AG08395 (cell line): ENCODE measurements at regions not wholly inside any gene's neighbourhood (a gene's known extent, or its start where the extent isn't known, plus 50 kb on each side); places are given as distances from the start of the nearest gene placed in this dataset.
"Not testable (repeated sequence)": the region's sequence is repeated elsewhere in the genome, so short reads cannot be mapped to it uniquely, and the experiment has no call there.

ENCODE experiments used
- DNase-seq: peaks from one replicate; pipeline ENCODE4 v3.0.0; 2012; ENCODE audit warnings: mixed read lengths, low spot score

DNA sequence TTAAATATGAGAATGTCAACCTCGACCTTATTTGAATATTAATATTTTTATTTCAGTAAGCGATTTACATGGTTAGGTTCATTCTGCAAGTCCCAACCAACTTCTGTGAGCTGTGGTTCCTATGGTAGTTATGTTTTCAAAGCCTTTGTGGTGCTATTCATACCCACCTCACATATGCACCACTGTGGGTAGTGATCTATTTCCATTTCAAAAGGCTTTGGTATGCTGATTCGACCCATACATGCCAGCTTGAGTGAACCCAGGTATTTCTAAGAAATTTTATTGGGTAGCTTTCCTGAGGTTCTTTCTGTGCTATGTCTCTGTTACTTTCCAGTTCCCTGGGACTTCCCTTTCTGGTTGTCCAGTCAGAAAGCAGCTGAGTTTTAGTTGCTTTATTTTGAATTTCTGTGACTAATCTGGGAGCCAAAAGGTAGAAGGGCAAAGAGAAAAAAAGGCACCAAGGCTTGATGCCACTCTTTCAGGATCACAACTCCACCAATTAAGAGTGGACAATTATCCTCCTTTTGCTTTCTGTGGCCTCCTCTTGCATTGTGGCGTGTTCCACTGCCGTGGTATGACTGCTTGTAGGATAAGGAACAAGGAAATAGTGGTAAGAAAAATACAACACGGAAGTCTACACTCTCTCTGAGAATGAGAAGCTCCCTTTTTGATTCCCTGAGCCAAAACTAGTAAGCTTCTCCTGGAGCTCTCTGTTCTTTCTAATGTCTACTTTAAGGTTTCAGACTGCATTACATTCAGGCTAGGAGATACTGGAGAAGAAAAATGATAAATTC lies 729.1 kb downstream of the NOVA1 start:
- no peak for DNase-seq

DNA sequence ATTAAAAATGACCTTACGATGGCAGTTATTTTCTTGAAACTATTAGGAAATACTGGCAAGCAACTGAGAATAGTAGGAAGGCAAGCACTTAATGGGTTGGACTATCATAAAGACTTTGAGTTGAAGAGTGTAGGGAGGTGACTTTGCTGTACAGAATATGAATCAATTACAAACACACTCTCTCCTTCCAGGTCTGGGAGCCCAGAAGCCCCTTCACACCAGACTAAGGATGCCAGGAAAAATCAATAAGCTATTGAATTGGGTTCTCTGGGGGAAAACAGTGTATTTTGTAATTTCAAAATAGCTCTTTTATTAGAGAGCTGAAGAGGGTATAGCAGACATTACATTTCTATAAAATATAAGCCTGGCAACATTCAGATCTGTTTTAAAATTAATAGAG lies 736.4 kb downstream of the NOVA1 start:
- DNase-seq, result no peak

DNA sequence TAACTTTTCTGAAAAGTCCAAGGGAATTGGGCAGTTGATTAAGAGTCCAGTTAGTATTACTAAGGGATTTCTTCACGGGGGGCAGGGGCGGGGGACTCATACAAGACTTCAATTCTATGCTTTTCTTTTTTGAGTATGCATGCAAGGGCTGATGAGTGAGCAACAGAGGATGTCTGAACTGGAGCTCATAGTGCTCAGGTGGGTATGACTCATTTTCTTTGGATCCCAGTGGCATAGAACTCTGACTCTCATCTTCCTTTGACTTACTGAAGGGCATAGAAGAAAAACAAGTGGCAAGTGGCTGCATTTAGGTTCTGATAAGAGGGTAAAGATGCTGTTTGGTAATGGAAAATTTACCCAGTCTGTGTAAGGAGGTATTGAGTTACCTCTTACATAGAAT lies 749.2 kb downstream of the NOVA1 start:
- no peak for DNase-seq

DNA sequence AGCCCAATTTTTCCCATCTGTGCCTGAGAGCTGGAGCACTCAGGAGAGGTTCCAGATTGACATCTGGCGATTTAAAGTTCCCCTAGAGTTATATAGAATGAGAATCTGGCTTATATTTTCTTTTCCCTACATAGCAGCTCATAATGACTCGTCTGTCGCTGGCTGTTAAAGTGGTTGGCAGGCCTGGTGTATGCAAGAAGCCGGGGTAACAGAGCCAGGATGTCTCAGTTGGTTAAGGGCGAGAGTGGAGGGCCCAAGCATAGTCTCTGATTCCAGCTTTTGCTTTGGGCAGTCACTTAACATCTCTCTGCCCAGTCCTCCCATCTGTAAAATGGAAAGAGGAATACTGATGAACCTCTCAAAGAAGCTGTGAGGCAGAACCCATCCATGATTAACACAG lies 751.6 kb downstream of the NOVA1 start:
- no peak for DNase-seq

DNA sequence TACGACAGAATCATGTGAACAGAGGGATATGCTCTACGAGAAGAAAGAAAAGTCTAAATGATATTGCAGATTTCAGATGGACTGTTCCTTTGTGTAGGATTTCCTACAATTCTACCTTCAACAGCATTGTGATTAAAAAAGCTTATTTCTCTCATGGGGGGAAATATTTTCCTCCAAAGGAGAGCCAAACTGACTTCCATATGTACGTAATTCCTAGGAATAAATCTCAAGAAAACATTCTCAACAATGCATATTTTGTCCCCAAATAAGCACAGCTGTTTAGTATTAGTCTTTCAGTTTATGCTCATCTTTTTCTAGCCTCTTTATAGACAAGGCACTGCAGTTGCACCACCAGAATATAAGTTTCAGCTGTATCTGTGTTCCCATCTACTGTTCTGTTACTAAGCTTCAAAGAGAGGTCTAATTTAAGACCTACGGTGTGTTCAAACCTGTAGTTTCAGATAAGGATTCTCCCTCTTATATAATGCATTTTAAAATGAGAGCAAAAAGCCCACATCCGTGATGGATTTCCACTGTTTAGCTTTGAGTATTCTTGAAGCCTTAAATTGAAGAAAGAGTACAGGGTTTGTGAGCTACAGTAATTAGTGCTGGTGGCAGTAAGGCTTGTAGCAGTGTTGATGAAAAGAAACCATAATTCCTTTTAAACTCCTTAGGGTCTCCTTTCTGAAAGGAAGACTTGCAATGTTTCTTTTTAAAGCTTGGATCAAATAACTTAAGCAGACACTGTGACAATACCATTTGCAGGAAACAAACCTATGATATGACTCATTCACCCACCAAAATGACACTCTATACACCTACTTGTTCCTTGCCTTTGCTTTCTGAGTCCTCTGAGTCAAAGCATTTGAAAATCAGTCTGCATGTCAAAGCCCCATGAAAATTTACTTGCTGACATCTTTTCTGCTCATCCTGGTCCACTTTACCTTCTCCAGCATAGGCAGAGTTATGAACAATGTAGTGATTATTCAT lies 754.1 kb downstream of the NOVA1 start:
- no peak for DNase-seq

DNA sequence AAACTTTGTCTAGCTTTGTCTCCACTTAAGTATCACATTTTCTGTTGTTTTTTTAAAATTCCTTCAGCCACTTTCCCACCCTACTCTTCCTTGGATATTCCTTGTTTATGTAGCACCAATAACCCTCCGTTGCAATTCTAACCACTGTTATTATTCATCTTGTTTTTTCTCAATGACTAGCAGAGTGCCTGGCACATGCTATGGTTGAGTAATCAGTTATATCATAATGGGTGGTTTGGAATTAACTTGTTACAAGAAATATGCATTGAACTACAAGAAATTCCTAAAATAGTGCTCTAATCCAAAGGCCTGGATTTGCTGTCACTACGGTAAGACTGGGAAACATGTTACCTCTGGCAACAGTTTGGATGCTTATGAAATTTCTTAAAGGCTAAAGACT lies 756.6 kb downstream of the NOVA1 start:
- DNase-seq, result no peak

DNA sequence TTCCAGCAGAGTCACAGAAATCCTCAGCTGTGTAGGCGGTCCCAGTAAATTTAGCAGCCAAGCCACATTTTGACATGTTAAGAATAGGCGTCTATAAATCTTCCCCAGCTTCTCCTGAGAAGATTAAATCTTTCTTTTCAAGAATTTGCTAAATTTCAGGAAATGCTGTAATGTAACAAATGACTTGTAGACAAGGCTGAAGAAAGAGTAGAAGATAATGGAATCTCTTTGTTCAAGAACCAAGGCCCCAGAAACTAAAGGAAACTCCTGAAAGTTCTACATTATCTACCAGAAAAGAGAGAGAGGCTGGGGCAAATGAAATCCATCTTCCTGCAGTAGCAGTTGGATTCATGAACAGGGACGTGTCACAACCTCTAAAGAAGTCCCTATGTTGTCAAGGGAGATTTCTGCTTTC lies 760.3 kb downstream of the NOVA1 start:
- no peak for DNase-seq

DNA sequence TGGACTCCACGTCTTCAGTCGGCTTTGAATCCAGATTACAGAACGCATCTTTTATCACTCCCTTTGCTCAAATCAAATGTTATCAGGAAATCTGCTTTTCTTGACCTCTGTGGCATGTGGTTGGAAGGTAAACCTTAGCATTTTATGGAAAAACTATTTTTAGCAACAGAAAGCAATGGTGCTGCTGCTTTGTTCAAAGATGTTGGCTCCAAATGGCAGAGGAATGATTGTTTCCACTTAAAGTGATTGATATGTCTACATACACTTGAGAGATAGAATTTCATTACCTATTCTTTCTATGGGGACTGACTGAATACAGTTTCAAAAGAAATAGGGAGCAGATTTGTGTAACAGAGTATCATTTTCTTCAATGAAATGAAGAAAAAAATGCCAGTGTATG lies 761.2 kb downstream of the NOVA1 start:
- no peak for DNase-seq

DNA sequence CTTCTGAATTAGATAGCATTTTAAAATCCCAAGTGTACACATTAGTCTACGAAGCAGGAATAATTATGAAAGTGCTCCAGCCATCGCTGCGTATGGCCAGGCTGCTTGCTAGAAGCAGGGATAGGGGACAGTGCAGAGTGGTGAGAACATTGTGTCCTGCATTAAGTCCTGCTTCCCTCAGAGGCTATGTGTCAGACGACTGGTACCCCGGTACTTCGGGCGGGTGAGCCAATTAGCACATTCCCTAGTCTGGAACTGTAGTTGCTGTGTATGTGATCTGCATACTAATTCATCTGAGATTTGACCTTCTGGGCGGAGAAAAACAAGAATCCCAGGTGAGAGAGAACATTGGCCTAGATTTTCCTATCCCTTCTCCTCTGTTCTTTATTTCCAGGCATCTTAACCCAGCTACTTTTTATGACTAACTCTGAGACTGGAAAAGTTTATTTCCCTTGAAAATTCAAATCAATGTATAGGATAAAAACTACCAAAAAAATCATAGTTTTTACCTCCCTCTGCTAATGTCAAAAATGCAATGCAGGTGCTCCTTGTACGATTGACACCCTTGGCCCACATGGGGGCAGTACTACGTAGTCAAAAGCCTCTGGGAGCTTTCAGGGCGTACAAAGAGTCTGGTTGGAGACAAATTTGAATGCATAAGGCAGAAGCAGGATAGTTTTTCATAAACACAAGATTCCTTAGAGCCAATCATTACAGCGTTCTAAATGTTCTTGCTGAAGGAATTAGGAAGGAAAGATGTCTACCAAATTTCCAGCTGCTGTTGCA lies 764.3 kb downstream of the NOVA1 start:
- no peak for DNase-seq

DNA sequence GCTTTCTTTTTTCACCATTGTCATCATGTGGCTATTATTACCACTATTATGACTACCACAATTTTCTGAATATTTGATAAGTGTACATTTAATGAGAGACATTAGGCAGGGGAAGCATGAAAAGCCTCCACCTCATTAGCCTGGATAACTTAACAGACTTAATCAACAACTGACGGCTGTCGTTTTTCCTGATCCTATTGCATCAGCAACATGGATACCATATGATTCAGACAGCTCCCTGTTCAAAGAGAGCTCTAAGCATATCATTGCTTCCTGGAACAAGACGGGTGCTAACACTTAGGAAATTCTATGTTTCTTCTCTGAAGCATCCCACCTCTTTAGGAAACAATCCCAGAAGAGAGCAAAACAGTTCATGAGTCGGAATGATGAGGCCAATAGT lies 765.2 kb downstream of the NOVA1 start:
- DNase-seq, result no peak

DNA sequence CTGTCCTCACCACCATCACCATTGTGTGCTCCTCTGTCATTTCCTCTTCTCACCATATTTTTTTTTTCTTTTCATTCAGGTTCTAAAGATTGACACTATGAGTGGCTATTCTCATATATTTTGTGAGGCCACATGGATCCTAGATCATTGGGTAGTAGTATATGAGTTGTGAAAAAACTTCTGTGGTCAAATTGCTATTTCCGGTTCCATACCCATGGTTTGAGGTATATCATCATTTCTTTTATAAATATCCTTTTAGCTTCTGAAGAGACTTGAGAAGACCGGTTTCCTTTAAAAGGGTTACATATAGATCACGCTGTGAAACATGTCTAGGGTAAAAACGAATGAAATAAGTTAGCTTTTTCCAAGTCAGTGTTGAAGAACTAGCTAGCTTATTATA lies 769.3 kb downstream of the NOVA1 start:
- no peak for DNase-seq

DNA sequence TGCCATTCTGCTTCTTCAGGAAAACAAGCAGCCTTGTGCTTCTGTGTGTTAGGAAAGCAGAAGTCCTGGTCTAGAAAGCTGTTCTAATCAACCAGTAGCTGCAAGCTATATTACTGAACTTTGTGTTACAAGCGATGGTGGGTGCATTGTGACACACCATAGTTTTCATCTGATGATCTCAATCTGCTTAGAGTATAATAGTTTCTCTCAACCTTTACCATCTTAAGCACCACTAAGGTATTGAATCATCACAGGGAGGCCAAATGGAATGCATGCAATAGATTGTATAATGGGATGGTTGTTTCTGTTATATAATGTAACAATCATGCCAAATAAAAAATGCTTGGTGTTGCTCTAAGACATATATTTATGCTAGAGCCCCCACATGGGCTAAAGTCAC lies 771.7 kb downstream of the NOVA1 start:
- DNase-seq, result no peak

DNA sequence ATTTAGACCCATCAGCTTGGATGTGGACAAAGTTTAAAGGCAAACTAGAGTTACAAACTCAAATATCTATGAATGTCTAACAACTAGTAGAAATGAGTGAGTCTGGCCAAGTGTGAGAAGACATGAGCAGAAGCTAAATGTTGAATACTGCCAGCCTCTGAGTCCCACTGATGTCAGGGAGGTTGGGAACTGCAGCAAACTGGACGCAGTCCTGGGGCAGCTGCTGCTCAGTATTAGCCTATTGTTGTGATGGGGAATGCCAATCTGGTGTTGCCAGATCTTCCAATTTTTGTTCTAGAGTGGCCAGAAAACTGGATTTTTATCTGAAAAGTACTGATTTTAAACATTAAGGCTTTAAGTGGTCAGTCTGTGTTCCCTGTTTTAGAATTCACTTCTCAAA lies 770.4 kb upstream of the STXBP6 start:
- DNase-seq, result no peak

DNA sequence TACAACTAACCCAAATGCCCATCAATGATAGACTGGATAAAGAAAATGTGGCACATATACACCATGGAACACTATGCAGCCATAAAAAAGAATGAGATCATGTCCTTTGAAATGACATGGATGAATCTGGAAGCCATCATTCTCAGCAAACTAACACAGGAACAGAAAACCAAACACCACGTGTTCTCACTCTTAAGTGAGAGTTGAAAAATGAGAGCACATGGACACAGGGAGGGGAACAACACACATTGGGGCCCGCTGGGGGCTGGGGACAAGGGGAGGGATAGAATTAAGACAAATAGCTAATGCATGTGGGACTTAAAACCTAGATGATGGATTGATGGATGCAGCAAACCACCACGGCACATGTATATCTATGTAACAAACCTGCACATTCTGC lies 764.7 kb upstream of the STXBP6 start:
- DNase-seq, result not testable (repeated sequence)

DNA sequence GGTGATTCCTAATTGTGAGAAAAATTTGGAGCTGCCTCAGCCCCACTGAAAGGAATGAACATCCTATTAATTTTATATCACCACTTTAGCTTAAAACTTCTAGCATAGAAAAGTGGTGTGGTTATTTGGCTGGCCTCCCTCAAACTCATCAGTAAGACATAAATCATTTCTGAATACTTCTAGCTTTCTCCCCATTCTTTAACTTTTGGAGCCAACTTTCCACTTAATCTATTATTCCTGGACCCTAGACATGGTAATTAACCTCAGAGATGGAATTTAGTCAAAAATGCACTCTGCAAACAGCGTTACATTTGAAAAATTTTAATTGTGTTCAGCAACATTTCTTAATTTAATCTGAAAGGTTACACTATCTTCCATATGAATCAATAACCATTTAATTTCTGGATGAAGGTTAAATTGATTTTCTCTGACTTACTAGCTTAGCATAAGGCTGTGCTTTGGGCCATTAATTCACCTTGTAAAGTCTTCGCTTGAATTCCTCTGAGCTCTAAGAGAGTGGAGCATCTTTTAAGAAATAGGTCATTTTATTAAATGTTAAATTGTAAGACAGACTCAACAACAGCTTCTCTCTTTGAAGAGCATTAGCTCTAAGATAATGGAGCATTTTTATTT lies 753.6 kb upstream of the STXBP6 start:
- DNase-seq, result no peak

DNA sequence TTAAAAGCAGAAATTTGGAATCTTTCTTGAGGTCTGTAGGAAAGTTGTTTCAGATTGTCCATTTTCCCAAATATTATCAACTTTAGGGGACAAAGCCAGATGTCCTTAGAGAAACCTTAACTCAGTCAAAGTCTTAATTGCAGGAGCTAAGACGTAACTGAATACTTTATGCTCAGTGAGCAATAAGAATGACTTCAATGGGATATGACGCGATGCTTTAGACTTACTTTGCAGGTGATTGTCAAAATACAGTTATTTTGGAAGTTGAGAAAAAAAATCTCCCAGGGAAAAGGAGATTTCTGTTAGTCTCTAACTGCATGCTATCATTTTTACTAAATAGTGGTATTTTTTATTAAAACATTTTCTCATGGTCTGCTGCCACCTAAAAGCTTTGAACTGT lies 750.9 kb upstream of the STXBP6 start:
- DNase-seq, result no peak

DNA sequence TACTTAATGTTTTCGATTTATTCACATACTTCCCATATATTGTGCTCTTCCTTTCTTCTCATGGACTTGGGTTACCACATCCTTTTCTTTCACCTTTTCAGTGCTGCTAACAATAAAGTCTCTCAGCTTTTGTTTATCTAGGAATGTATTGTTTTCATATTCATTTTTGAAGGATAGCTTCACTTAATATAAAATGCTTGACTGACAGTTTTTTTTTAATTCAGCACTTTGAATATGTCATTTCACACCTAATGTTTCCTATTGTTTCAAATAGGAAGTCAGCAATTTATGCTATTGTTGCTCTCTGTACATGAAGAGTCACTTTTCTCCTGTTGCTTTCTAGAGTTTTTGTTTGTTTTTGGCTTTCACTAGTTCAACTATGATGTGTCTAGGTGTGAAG lies 738.3 kb upstream of the STXBP6 start:
- no peak for DNase-seq

DNA sequence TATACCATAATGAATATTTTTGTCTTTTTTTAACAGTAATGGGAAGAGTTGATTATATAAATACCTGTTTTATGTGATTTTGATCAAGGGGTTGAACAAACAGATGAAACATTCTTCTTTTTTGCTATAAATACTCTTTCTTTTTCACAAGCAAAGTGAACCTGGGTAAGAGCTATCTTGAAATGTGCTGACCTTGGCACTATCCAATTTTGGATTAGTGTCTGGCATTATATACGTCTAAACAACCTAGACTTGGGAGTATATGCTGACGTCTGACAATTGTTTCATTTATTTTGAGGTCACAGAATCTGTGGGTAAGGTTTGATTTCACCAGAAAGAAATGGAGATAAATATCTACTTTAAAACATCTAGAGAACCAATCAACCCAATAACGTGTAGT lies 716.0 kb upstream of the STXBP6 start:
- no peak for DNase-seq

DNA sequence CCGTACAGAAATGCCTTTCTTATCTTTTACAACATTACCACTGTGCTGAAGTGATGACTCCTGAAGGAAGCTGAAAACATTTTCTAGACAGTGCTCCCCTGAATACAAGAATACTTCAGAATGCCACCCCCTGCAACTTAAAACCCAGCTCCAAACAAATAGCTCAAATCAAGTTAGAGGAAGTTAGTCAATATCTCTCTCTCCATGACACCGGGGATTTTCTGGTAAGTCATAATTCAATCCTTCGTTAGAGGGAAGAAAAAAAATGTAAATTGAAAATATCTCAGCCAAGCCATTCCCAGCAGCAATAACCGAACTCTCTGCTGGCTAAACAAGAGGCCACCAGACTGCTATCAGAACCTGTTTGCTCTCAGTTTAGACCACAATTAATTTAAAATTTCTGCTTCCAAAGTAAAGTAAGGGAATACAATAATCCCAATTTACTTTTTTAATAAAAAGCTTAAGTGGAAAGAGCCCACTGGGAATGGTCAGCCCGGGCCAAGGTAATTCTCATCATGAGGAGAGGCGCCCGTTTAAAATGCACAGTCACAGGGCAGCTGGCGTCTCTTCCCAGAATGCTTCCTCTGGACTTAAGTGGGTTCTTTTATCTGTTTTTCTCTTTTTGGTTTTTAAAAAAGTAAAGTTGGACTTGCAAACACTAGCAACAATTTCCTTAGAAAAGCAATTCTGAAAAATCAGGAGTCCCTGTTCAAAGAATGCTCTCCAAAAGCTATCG lies 710.1 kb upstream of the STXBP6 start:
- no peak for DNase-seq

DNA sequence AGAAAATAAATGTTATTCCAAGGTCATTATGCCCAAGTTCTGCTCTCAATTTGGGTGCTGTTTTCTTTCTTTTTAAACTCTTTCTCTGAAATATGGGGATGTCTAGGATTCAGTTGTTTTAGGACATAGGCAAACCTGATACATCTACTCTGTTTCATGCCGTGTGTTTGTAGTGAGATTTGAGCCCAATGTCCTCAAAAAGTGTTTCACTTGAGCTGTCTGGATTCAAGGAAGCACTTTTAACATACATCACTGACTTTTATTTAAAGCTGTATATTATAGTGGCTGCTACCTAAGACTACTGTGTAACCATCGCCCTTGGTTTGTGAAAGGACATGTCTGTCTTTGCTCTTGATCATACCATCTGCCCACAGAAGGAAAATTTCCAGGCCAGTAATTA lies 709.3 kb upstream of the STXBP6 start:
- no peak for DNase-seq

DNA sequence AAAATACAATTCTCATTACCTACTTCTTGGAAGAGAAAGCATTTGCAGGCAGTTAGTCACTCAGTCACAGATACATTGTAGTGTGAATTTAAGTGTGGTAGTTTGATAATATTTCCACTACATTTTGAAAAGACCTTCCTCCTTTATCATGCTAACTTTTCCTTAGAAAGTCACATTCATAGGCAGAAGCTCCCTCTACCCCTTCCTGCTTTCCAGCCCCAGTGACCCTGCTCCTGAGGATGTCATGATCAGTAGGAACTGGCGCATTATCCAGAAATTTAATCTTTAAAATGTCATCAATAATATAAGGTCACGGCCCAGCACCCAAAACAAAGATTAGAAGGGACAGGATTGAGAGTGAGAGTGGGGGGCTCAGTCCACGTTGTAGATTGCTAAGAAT lies 707.4 kb upstream of the STXBP6 start:
- DNase-seq, result no peak
